Upper lobe of left lung (tissue), 4 donors: ENCODE measurements at regions not wholly inside any gene's neighbourhood (a gene's known extent, or its start where the extent isn't known, plus 50 kb on each side); places are given as distances from the start of the nearest gene placed in this dataset.

Source experiments
- CTCF ChIP-seq, 6 experiments: fragments of 450-650 bp in 4 of 6; fragments of 200-600 bp in 2 of 6; sonication (generic) in 2 of 6; IDR thresholded peaks; one replicate each; pipeline ENCODE4 v1.5.1; 2016 to 2019; ENCODE audit warnings: antibody characterized with exemption in 6 of 6
- EP300 ChIP-seq, 4 donors: sonication (generic); formaldehyde crosslinking; IDR thresholded peaks; one replicate each; pipeline ENCODE4 v1.5.1; 2017; ENCODE audit warnings: antibody characterized with exemption in 4 of 4, control low read depth in 2 of 4

GRCh38 chr4:71938776-71939175 lies 93.0 kb upstream of the NPFFR2 start:
- TF ChIP-seq CTCF (IDR thresholded peaks at IDR 0.05) (no peak), EP300 (IDR thresholded peaks at IDR 0.05) (no peak)
